Loucy (cell line): ENCODE measurements at regions not wholly inside any gene's neighbourhood (a gene's known extent, or its start where the extent isn't known, plus 50 kb on each side); places are given as distances from the start of the nearest gene placed in this dataset.

Source experiments
- H2AFZ ChIP-seq: fragments of 200-600 bp; sonication (generic); 2 replicates; pipeline ENCODE4 v1.6.0; 2016; ENCODE audit warnings: antibody characterized with exemption, mild to moderate bottlenecking, low read length, moderate library complexity
- H3F3A ChIP-seq: fragments of 200-600 bp; 2 replicates; pipeline ENCODE4 v1.6.0; 2016; ENCODE audit warnings: antibody characterized with exemption, low read depth, mild to moderate bottlenecking
- H3K27me3 ChIP-seq: fragments of 200-600 bp; sonication (generic); 2 replicates; pipeline ENCODE4 v1.6.1; 2014; ENCODE audit warnings: low read length, mild to moderate bottlenecking; ENCODE audit not compliant: insufficient read depth, poor library complexity, severe bottlenecking
- H3K36me3 ChIP-seq: fragments of 200-600 bp; sonication (generic); 2 replicates; pipeline ENCODE4 v1.6.1; 2016; ENCODE audit warnings: low read length; ENCODE audit not compliant: insufficient read depth
- H3K4me1 ChIP-seq: fragments of 200-600 bp; sonication (generic); 2 replicates; pipeline ENCODE4 v1.5.1; 2014; ENCODE audit warnings: low read length, mild to moderate bottlenecking; ENCODE audit not compliant: insufficient read depth, poor library complexity, severe bottlenecking
- H3K4me2 ChIP-seq: fragments of 200-600 bp; sonication (generic); 2 replicates; pipeline ENCODE4 v1.6.0; 2014; ENCODE audit warnings: antibody characterized with exemption, low read length, low read depth, mild to moderate bottlenecking; ENCODE audit not compliant: poor library complexity, severe bottlenecking
- H3K4me3 ChIP-seq: fragments of 200-600 bp; sonication (generic); 2 replicates; pipeline ENCODE4 v1.5.1; 2014; ENCODE audit warnings: low read length, mild to moderate bottlenecking, mixed read lengths; ENCODE audit not compliant: poor library complexity, severe bottlenecking
- H3K79me2 ChIP-seq: fragments of 200-600 bp; sonication (generic); 2 replicates; pipeline ENCODE4 v1.6.1; 2014; ENCODE audit warnings: low read length; ENCODE audit not compliant: insufficient read depth
- H3K9ac ChIP-seq: fragments of 200-600 bp; sonication (generic); 2 replicates; pipeline ENCODE4 v1.6.0; 2014; ENCODE audit warnings: mild to moderate bottlenecking, low read depth, low read length, moderate library complexity; ENCODE audit not compliant: poor library complexity, severe bottlenecking
- H3K9me2 ChIP-seq: fragments of 200-600 bp; sonication (generic); replicated peaks from 2 replicates; pipeline ENCODE4 v1.6.1; 2016; ENCODE audit warnings: low read depth, low read length, mixed read lengths
- H3K9me3 ChIP-seq: fragments of 200-600 bp; sonication (generic); 2 replicates; pipeline ENCODE4 v1.6.1; 2014; ENCODE audit warnings: mild to moderate bottlenecking, antibody characterized with exemption, low read length, low read depth; ENCODE audit not compliant: insufficient read depth
- H4K20me1 ChIP-seq: fragments of 200-600 bp; sonication (generic); 2 replicates; pipeline ENCODE4 v1.6.0; 2014; ENCODE audit warnings: antibody characterized with exemption, low read length, mild to moderate bottlenecking; ENCODE audit not compliant: insufficient read depth, poor library complexity, severe bottlenecking
- CTCF ChIP-seq: fragments of 200-600 bp; sonication (generic); conservative IDR thresholded peaks from 2 replicates; pipeline ENCODE4 v1.5.1; 2014; ENCODE audit warnings: mild to moderate bottlenecking, antibody characterized with exemption, low read length
- EZH2phosphoT487 ChIP-seq: fragments of 200-600 bp; IDR thresholded peaks from 2 replicates; pipeline ENCODE4 v1.6.1; 2018; ENCODE audit warnings: antibody characterized with exemption, mild to moderate bottlenecking, moderate library complexity, borderline replicate concordance

- Histone ChIP-seq H3K4me3 (no peak overlapping the region), H3K9me2 (no peaks in the 10 kb centered on the region), H3K9ac (peak overlapping the region; percentile 24), H3K79me2 (no peaks in the 10 kb centered on the region), H3K4me1 (peaks cover 21% of the 10 kb centered on the region), H3K4me2 (no peak overlapping the region), H4K20me1 (no peaks in the 10 kb centered on the region), H3F3A (no peaks in the 10 kb centered on the region), H3K9me3 (no peaks in the 10 kb centered on the region), H3K36me3 (no peaks in the 10 kb centered on the region), H3K27me3 (no peaks in the 10 kb centered on the region), H2AFZ (peak overlapping the region; percentile 51; the same call in 1 of the 2 replicates)
- no peak for TF ChIP-seq EZH2phosphoT487
- no peak for TF ChIP-seq CTCF
Measured at GRCh38 chr1:234933475-234933874, 195.2 kb downstream of the TOMM20 start.

GRCh38 chr1:234932511-234933430 lies 195.9 kb downstream of the TOMM20 start:
- Histone ChIP-seq H3K4me3 (no peak overlapping the region), H3K4me2 (no peak overlapping the region), H3K27me3 (no peaks in the 10 kb centered on the region), H3K79me2 (no peaks in the 10 kb centered on the region), H3K9ac (no peak overlapping the region), H3K9me2 (no peaks in the 10 kb centered on the region), H3K36me3 (no peaks in the 10 kb centered on the region), H3K4me1 (peaks cover 28% of the 10 kb centered on the region), H3K9me3 (no peaks in the 10 kb centered on the region), H2AFZ (no peak overlapping the region; the same call in 1 of the 2 replicates), H3F3A (no peaks in the 10 kb centered on the region), H4K20me1 (no peaks in the 10 kb centered on the region)
- TF ChIP-seq CTCF: no peak
- no peak for TF ChIP-seq EZH2phosphoT487

GRCh38 chr1:234932106-234932505 lies 196.5 kb downstream of the TOMM20 start:
- H3K4me2 ChIP-seq: no peak overlapping the region

More at GRCh38 chr1:234932106-234932505, 196.5 kb downstream of the TOMM20 start:
- Histone ChIP-seq H3K79me2 (no peaks in the 10 kb centered on the region), H3K9ac (no peak overlapping the region), H3K27me3 (no peaks in the 10 kb centered on the region), H3K4me1 (peaks cover 35% of the 10 kb centered on the region), H3K9me2 (no peaks in the 10 kb centered on the region), H3F3A (no peaks in the 10 kb centered on the region), H3K9me3 (no peaks in the 10 kb centered on the region), H3K36me3 (no peaks in the 10 kb centered on the region), H2AFZ (no peak overlapping the region), H4K20me1 (no peaks in the 10 kb centered on the region), H3K4me3 (no peak overlapping the region)
- no peak for TF ChIP-seq CTCF
- TF ChIP-seq EZH2phosphoT487: no peak
